Esophagus squamous epithelium (tissue), 5 donors: ENCODE measurements at regions not wholly inside any gene's neighbourhood (a gene's known extent, or its start where the extent isn't known, plus 50 kb on each side); places are given as distances from the start of the nearest gene placed in this dataset.

Experiments used
- DNase-seq: peaks from one replicate; lab custom pipeline; 2025; lab: John Stamatoyannopoulos, UW
- H3K27ac ChIP-seq, 4 donors: fragments of 200-600 bp; sonication (generic); one replicate each; pipeline ENCODE4 v1.5.1; 2016 to 2019; ENCODE audit warnings: mild to moderate bottlenecking in 1 of 4
- H3K27me3 ChIP-seq, 4 donors: fragments of 200-600 bp; sonication (generic); 1 replicate in 3 of 4; 2 replicates in 1 of 4; pipeline versions ENCODE4 v1.5.1 to v1.6.0; 2017 to 2021; ENCODE audit warnings: antibody characterized with exemption in 1 of 4
- H3K36me3 ChIP-seq, 3 donors: fragments of 200-600 bp; sonication (generic); one replicate each; pipeline ENCODE4 v1.5.1; 2016 to 2019
- H3K4me1 ChIP-seq, 3 donors: fragments of 200-600 bp; sonication (generic); one replicate each; pipeline ENCODE4 v1.5.1; 2017 to 2019
- H3K4me3 ChIP-seq, 4 donors: fragments of 200-600 bp; sonication (generic); 1 replicate in 3 of 4; 2 replicates in 1 of 4; pipeline ENCODE4 v1.5.1; 2016 to 2019; ENCODE audit warnings: mild to moderate bottlenecking in 2 of 4, moderate library complexity in 1 of 4
- H3K9me3 ChIP-seq, 3 donors: fragments of 200-600 bp; sonication (generic); one replicate each; pipeline ENCODE4 v1.5.1; 2016 to 2019
- CTCF ChIP-seq, 6 experiments: fragments of 450-650 bp in 4 of 6; fragments of 200-600 bp in 2 of 6; sonication (generic) in 2 of 6; IDR thresholded peaks; one replicate each; pipeline ENCODE4 v1.5.1; 2016 to 2019; ENCODE audit warnings: antibody characterized with exemption in 6 of 6, mild to moderate bottlenecking in 4 of 6, moderate library complexity in 4 of 6
- POLR2A ChIP-seq, 4 donors: fragments of 450-650 bp; IDR thresholded peaks; one replicate each; pipeline ENCODE4 v1.6.1; 2017; ENCODE audit warnings: antibody characterized with exemption in 4 of 4, mild to moderate bottlenecking in 4 of 4, moderate library complexity in 3 of 4
- WGBS, 2 donors: methylation state at CpG; one replicate each; pipeline ENCODE4 v1.1.5; 2018; 5-methylcytosine and 5-hydroxymethylcytosine counted together
- intact Hi-C: fragments of 100-400 bp; cut with DNase I; formaldehyde crosslinking; loops from one replicate; pipeline ENCODE4 v1.15.0; 2022
- donor health status: DM: yes; HTN: yes; CAD: no.

- DNase-seq: no peak
- intact Hi-C loops: no loop called here
These were observed 168.4 kb upstream of the ARRDC4 start for GRCh38 chr15:97791824-97792792.

GRCh38 chr15:97804950-97805349, 155.6 kb upstream of the ARRDC4 start:
- Histone ChIP-seq H3K4me1 (no peaks in the 10 kb centered on the region), H3K27me3 (no peaks in the 10 kb centered on the region), H3K9me3 (no peaks in the 10 kb centered on the region), H3K4me3 (no peak overlapping the region), H3K36me3 (no peaks in the 10 kb centered on the region), H3K27ac (no peak overlapping the region)
- DNase-seq: no peak
- TF ChIP-seq POLR2A (IDR thresholded peaks at IDR 0.05) (no peak), CTCF (IDR thresholded peaks at IDR 0.05) (no peak)
- WGBS, 2 donors: 43 to 66% methylated on average over 2 to 3 of the region's 3 CpGs
- intact Hi-C loops: no loop called here

More at GRCh38 chr15:97791824-97792792, 168.4 kb upstream of the ARRDC4 start:
- Histone ChIP-seq H3K27ac (peak overlapping the region in 1 of 4 donors; percentile 19), H3K4me3 (no peak overlapping the region), H3K27me3 (no peaks in the 10 kb centered on the region), H3K9me3 (no peaks in the 10 kb centered on the region), H3K36me3 (no peaks in the 10 kb centered on the region), H3K4me1 (peaks cover 0 to 34% (median 0%) of the 10 kb centered on the region in 3 donors)
- no peak for TF ChIP-seq CTCF (IDR thresholded peaks at IDR 0.05)
- TF ChIP-seq POLR2A (IDR thresholded peaks at IDR 0.05): no peak
- 30 to 34% methylated on average over 17 of the region's 17 CpGs for WGBS, 2 donors

GRCh38 chr15:97806766-97807165, 153.7 kb upstream of the ARRDC4 start:
- Histone ChIP-seq H3K36me3 (no peaks in the 10 kb centered on the region), H3K27ac (no peak overlapping the region), H3K4me3 (no peak overlapping the region), H3K27me3 (no peaks in the 10 kb centered on the region), H3K4me1 (no peaks in the 10 kb centered on the region), H3K9me3 (peaks cover 0 to 6% (median 0%) of the 10 kb centered on the region in 3 donors)
- intact Hi-C loops: no loop called here
- TF ChIP-seq CTCF (IDR thresholded peaks at IDR 0.05) (no peak), POLR2A (IDR thresholded peaks at IDR 0.05) (no peak)
- 67 to 69% methylated on average over 5 to 6 of the region's 6 CpGs for WGBS, 2 donors
- DNase-seq: no peak

GRCh38 chr15:97815835-97816234, 144.7 kb upstream of the ARRDC4 start:
- Histone ChIP-seq H3K36me3 (no peaks in the 10 kb centered on the region), H3K4me1 (no peaks in the 10 kb centered on the region), H3K27ac (no peak overlapping the region), H3K27me3 (no peaks in the 10 kb centered on the region), H3K4me3 (no peak overlapping the region), H3K9me3 (peaks cover 0 to 6% (median 0%) of the 10 kb centered on the region in 3 donors)
- intact Hi-C loops: loop anchor here (10.0 kb wide), 1 partner anchor 59 kb away; no protein-coding TSS in a partner anchor
- no peak for DNase-seq
- 54 to 70% methylated on average over 2 of the region's 2 CpGs for WGBS, 2 donors
- TF ChIP-seq CTCF (IDR thresholded peaks at IDR 0.05) (no peak), POLR2A (IDR thresholded peaks at IDR 0.05) (no peak)

GRCh38 chr15:97817276-97817890, 143.1 kb upstream of the ARRDC4 start:
- no peak for DNase-seq
- no peaks in the 10 kb centered on the region for H3K36me3 ChIP-seq
- intact Hi-C loops: loop anchor here (10.0 kb wide), 1 partner anchor 57 kb away; no protein-coding TSS in a partner anchor
- WGBS, 2 donors: 40 to 51% methylated on average over 9 of the region's 9 CpGs
- H3K27me3 ChIP-seq: no peaks in the 10 kb centered on the region
- H3K4me3 ChIP-seq: no peak overlapping the region
- TF ChIP-seq POLR2A (IDR thresholded peaks at IDR 0.05) (no peak), CTCF (IDR thresholded peaks at IDR 0.05) (no peak)
- H3K4me1 ChIP-seq: no peaks in the 10 kb centered on the region
- H3K9me3 ChIP-seq: no peaks in the 10 kb centered on the region
- no peak overlapping the region for H3K27ac ChIP-seq
